ENCODE measurements at regions not wholly inside any gene's neighbourhood (a gene's known extent, or its start where the extent isn't known, plus 50 kb on each side); places are given as distances from the start of the nearest gene placed in this dataset.
A peak's percentile ranks its signal among the peaks of the same experiment; 100 is the strongest.
"Not testable (repeated sequence)": the region's sequence is repeated elsewhere in the genome, so short reads cannot be mapped to it uniquely, and the experiment has no call there.

DNA sequence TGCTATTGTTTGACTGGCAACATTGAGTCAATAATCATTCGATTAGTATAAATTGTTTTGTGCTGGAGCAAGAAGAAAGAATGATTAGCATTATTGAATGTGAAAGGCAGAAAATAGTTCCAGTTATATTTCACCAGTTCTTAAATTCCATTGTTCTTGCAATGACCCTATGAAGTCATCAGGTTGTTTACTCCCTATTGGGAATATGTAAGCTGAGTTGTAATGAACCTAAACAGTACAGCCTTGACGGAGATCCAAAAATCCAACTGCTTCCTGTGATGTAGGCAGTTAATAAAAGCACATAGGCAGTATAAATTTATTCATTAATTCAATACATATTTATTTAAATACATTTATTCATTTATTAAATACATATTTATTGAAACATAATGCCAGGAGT is 947.5 kb downstream of the PCDH7 start:
- DNase-seq, result no peak
- intact Hi-C loops (cut with DNase I), result no loop called here

DNA sequence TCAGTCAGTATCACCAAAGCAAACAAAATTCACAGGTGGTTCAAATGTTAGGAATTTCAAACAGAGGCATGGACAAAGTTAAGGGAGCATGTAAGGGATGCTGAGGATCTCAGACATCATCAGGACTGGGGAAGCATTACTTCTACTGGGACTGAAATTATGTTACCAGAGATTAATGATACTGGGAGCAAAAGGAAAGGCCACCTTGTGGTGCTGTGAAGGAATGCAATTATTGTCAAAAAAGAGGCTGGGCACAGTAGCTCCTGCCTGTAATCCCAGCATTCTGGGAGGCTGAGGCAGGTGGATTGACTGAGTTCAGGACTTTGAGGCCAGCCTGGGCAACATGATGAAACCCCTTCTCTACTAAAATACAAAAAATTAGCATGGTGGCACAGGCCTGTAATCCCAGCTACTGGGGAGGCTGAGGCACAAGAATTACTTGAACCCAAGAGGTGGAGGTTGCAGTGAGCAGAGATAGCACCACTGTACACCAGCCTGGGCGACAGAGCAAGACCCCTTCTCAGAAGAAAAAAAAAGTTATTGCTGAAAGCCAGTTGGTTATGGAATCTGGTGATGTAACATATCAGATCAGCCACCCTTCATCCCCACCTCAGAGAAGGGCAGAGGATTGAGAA is 954.3 kb downstream of the PCDH7 start:
- no peak for DNase-seq
- intact Hi-C loops (cut with DNase I), result no loop called here

DNA sequence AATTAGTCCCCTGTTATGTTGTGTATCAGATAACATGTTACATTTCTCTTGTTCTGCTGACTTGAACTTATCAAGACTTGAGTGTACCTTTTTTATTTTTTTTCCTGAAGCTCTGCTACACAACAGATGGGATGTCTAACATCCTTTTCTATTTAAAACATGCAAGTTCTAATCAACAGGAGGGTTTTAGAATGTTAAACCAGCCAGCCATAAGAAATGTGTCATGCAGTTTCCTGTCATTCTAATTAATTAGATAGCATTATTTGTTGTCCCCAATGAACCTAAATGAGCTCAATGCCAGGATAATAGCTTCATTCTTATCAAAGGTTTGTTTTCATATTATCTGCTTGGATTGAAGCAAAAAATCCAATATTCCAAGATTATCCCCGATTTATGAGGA is 958.2 kb downstream of the PCDH7 start:
- intact Hi-C loops (cut with DNase I), result no loop called here
- no peak for DNase-seq

DNA sequence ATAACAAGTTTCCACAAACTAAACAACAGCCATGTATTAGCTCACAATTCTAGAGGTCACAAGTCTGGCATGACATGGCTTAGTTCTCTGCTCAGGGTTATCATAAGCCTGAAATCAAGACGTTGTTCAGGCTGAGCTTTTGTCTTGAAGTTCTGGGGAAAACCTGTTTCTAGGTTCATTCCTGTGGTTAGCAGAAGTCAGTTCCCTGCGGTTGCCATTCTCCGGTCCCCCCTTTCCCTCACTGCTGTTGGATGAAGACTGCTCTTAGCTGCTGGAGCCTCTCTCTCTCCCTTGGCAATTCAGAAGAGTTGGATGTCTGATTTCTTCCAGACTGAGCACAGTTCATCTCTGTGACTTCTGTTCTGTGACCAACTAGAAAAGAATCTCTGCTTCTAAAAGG is 962.6 kb downstream of the PCDH7 start:
- intact Hi-C loops (cut with DNase I), result no loop called here
- no peak for DNase-seq

DNA sequence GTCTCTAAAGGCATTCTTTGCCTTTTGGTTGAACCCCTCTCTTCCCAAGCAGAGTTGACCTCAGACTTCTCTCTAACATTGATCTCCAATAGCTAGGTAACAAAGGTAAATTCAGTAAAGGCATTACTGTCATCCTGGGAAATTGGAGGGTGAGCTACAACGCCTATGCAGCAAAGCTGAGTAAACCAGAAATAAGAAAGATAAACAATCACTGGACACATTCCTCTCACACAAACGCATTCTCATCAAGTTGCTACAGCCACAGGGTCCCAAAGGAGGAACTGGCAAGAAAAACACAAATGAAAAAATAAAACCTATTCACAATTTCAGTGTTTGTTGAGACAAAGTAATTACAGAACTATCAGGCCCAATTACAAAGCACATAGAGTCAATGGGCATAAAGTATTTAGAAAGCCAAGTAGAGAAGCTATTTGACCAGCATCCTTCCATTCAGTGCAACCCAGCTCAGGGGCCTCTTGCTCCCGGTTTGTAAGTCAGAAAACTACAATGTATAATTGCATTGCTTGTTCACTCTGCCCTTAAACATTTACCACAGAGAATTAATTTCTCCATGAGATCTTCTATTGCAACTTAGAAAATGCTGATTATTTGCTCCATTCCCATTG is 967.7 kb downstream of the PCDH7 start:
- intact Hi-C loops (cut with DNase I), result no loop called here
- DNase-seq, result no peak

DNA sequence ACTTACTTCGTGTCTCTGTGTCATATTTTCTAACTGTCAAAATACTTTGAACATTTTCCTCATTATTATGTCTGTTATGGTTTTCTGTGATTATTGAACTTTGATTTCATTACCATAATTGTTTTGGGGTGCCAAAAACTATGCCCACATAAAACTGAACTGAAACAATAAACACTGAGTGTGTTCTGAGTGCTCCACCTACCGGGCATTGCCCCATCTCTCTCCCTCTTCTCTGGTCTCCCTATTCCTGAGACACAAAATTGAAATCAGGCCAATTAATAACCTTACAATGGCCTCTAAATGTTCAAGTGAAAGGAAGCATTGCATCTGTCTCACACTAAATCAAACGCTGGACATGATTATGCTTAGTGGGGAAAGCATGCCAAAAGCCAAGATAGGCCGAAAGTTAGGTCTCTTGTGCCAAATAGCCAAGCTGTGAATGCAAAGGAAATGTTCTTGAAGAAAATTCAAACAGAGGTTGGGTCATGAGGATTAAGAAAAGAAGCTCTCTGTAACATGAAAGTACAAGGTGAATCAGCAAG is 972.3 kb downstream of the PCDH7 start:
- intact Hi-C loops (cut with DNase I), result no loop called here

DNA sequence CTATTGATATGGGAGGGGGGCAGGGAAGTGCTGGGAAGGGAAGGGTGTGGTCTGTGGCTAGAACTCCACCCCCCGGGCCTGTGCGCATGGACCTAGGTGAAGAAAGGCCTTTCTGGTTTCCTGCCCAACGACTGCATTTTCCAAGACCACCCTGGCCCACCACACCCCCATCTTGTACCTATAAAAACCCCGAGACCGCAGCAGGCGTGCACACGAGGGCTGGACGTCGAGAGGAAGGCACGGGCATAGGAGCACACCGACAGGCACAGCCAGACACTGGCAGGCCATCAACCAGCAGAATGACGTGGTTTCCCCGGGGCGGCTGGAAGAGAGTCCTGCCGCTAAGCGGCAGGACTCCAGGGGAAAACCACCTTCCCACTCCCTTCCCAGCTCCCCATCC is 981.1 kb downstream of the PCDH7 start:
- intact Hi-C loops (cut with DNase I), result no loop called here
- DNase-seq, result peak in 3 of 10 donors; percentile 48 to 61 (median 57)

More for the DNA sequence above, 972.3 kb downstream of the PCDH7 start:
- DNase-seq, result no peak

DNA sequence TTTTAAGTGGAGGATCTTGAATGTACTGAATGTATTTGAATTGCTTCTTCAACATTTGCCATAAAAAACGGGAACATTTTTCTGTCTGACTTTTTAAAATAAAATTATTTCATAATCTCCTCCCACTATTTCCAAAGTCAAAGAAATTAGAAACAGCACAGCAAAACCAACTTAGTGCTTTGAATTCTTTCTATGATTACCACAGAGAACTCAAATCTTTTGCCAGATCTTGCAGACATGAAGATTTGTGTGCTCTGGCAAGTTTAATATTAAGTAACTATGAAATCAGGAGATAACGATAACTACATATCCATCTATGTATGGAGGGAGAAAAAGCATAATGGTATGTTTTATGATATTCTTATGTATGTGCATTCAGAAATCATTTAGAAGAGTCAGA is 982.2 kb downstream of the PCDH7 start:
- no peak for DNase-seq

DNA sequence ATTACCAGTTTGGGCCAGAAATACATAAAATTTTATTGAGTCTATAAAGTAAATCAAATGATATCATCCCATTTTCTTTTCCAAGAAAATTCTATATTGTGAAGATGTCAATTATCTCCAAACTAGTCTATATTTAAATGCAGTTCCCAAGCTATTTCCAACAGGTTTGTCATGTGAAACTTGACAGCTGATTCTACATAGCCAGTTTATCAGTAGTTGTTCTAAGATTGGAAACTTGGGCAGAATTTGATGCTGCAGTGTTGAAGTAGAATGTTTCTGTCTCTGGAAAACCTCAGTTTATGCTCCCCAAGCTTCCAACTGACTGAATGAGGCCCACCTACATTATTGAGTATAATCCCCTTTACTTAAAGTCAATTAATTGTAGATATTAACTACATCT is 994.1 kb downstream of the PCDH7 start:
- DNase-seq, result no peak
- intact Hi-C loops (cut with DNase I), result no loop called here

More for the DNA sequence above, 982.2 kb downstream of the PCDH7 start:
- intact Hi-C loops (cut with DNase I), result no loop called here

DNA sequence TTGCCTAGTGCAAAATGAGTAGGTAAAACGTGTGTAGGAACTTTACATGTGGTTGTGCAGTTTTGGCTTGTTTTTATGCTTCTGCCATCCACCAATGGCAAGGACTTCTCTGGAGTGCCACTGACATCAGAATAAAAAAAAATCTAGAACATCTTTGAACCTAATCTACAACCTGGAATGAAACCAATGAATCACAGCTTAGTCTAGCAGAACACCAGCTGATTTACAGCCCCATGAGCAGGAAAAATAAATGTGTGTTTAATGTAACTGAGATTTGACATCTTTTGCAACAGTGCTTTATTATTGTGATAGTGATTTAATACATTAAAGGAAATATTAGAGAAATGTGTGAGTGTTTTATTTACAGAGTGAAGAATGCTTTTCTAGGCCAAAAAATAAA is 995.1 kb downstream of the PCDH7 start:
- DNase-seq, result no peak
- intact Hi-C loops (cut with DNase I), result no loop called here

DNA sequence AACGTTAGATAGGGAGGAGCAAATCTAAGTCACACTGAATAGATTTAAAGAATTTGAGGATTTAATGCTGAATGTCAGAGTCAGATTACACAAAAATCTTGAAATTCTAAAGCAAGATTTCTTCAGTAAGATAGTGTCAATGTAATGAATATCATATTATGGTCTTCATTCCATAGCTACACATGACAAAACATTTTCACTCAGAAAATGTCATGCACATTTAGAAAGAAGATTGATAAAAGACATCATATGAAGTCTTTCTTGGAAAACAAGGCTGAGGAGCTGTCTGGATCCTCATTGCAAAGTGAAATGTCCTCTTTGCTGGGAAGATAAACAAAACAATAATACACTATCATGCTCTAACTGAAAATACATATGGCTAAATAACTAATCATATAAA is 1006.9 kb downstream of the PCDH7 start:
- intact Hi-C loops (cut with DNase I), result no loop called here

DNA sequence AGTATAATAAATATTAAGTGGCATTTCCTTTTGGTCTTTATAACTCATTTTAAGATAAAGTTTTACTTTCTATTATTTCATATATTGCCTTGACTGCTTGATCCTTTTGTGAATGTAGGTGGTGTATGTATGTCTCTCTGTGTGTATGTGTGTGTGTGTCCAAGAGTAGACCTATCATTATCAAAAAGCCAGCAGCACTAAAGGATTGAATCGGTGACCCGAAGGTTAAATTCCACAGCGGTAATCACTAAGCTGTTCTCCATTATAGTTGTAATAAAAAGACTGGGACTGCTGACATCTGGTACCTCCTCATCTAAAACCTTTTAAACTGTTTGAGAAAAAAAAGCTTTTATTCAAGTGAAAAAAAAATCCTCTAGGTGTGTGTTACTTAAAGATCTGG is 1014.8 kb downstream of the PCDH7 start:
- intact Hi-C loops (cut with DNase I), result no loop called here
- DNase-seq, result no peak

More for the DNA sequence above, 1006.9 kb downstream of the PCDH7 start:
- no peak for DNase-seq

DNA sequence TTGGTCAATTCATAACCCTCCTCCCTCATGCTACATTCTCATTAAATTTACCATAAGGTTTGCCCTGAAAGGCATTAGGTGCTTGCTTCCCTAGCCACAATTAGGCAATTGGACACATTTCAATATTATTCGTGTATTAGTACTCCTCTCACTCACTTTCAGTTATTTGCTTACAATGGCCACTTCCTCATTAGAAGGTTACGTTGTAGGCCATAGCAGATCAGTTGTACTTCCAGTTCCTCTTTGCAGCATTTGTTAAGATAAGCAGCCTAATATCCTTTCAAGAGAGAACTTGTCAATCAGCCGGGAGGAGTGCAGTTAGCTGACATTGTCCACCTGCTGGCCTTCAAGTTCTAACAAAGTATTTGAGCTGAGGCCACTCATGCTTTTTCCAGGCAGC is 1017.2 kb downstream of the PCDH7 start:
- no peak for DNase-seq

DNA sequence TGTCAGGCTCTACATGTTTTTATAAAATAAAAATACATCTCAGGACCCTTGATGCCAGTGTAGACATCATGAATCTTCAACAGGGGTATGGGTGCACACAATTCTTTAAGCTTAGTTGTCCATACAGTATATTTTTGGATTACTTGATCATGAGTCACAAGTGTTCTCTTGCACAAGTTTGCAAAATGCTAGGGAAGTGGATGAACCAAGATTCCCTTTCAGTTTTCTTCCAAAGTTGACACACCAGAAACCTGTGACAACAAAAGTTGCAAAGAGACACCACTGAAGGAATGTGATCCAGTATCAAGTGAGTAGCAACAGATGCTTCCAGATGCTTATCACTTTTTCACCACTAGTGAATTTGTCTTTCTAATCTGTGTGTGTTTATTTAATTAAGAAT is 1021.2 kb downstream of the PCDH7 start:
- no peak for DNase-seq
- intact Hi-C loops (cut with DNase I), result no loop called here

More for the DNA sequence above, 1017.2 kb downstream of the PCDH7 start:
- intact Hi-C loops (cut with DNase I), result no loop called here

DNA sequence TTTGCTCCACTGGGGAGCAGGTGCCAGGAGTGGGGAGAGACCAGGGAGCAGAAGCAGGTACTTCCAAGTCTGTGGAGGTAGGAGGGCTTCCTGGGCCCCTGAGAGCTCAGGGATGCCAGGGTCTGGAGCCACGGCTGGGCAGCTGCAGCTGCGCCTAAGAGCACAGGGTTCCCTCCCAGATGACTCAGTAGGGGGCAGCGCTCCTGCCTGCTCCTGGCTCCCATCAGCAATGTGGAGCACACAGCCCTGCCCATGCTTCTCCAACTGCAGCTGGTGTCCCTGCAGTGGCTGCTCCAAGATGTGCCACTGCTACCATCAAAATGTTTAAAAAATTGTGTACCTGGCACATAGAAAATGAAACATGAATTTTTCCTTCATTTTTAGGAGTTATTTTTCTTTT is 1028.2 kb downstream of the PCDH7 start:
- intact Hi-C loops (cut with DNase I), result no loop called here
- DNase-seq, result no peak

DNA sequence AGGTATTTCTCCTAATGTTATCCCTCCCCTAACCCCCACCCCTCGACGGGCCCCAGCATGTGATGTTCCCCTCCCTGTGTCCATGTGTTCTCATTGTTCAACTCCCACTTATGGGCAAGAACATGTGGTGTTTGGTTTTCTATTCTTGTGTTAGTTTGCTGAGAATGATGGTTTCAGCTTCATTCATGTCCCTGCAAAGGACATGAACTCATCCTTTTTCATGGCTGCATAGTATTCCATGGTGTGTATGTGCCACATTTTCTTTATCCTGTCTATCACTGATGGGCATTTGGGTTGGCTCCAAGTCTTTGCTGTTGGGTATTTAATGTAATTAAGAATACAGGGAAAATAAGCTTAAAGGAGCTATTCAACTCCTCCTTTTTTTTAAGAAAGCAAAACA is 1030.4 kb downstream of the PCDH7 start:
- intact Hi-C loops (cut with DNase I); DNase-seq: not testable (repeated sequence)

DNA sequence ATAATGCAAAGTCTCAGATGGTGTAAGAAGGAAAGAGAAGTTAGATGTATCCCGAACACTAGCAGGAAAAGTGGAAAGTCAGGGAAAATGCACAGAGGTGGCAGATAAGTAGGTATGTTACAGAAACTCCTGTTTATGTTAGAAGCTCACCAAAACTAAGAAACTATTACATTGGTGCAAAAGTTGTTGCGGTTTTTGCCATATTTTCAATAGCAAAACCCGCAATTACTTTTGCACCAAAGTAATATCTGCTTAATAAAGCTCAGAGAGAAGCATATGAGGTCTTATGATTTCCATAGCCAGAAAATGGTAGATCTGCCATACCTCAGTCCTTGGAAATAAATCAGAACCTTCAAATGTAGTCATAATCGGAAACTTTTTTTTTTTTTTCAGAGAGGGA is 1035.6 kb downstream of the PCDH7 start:
- intact Hi-C loops (cut with DNase I), result no loop called here

DNA sequence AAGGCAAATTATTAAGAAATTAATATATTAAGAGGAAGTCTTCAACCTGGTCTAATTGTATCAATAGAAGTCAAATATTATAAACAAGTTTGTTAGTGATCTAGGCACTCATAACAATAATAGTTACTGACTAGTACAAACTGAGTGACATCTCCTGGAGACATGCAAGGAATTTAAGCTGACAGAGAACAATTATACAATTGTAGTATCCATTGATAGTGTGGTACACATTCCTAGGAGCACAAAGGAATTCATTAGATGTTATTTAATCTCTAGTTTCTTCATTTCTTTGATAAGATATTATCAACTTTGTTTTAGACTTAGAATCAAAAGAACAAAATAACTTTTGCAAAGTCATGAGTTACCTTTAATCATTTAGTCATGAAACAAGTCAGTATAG is 1048.6 kb downstream of the PCDH7 start:
- intact Hi-C loops (cut with DNase I), result no loop called here

More for the DNA sequence above, 1035.6 kb downstream of the PCDH7 start:
- no peak for DNase-seq

DNA sequence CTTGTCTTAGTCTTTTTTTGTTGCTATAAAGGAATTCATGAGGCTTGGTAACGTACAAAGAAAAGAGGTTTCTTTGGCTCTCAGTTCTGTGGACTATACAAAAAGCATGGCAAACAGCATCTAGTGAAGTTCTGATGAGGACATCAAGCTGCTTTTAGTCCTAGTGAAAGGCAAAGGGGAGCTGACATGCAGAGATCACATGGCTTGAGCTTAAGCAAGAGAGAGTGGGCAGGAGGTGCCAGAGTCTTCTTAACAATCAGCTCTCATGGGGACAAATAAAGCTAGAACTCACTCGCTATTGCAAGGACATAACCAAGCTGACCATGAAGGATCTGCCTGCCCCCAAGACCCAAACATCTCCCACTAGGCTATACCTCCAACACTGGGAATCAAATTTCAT is 1063.1 kb downstream of the PCDH7 start:
- no peak for DNase-seq
- intact Hi-C loops (cut with DNase I), result no loop called here

More for the DNA sequence above, 1048.6 kb downstream of the PCDH7 start:
- DNase-seq, result no peak

DNA sequence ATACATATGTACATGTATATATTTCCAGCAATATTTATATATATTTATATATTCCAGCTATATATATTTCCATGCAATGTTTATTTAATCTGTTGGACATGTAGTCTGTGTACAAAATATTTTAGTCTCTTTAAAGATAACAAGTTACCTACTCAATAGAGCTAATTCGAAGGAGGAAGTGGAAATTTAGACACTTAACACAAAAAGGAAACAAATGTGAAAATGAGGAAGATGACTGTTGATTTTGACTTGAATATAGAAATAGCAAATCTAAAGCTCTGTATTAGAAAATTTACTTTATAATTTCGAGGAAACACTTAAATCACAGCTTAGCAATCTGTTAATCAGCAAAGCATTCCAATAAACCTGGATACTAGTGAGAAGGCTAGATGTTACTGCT is 1064.4 kb downstream of the PCDH7 start:
- no peak for DNase-seq
- intact Hi-C loops (cut with DNase I), result no loop called here

DNA sequence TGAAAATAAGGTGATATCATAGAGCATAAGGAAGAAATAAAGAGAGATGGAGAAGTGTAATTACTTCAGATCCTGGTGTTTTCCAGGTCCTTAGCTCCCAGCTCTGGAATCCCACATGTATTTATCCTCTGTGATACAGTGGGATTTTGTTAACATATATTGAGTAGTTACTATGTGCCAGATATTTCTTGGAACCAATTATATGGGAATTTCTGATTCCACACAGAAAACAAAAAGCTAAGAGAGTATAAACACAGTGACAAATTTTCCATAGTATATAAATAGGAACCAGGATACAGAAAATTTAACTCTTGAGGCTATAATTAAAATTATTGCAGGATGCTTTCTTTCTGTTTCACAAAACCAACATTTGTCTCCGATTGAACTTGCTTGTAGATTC is 1067.5 kb downstream of the PCDH7 start:
- DNase-seq, result no peak
- intact Hi-C loops (cut with DNase I), result no loop called here

DNA sequence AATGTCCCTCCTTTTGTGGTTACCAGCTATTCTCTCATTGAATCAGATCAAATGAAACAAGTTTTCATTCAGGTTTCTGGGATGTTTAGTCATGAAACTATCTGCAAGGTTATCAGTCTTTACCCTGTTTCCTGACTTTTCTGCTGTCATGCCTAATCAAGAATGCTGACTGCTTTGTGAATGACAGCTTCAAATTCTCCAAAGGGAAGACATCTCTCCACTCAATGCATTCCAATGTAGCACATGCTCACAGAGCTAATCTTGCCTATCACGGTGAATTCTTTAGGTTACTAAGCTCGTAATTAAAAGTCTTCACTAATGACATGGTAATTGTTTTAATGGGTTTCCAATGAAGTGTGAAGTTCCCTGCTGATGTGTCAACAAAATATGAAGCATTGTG is 1068.5 kb downstream of the PCDH7 start:
- intact Hi-C loops (cut with DNase I), result no loop called here
- no peak for DNase-seq
